Right atrium auricular region (tissue), 2 donors: ENCODE measurements at regions not wholly inside any gene's neighbourhood (a gene's known extent, or its start where the extent isn't known, plus 50 kb on each side); places are given as distances from the start of the nearest gene placed in this dataset.

Experiments
- DNase-seq: peaks from one replicate; pipeline ENCODE4 v3.0.0-alpha.2; 2019; ENCODE audit warnings: low spot score
- H3K27ac ChIP-seq, 2 donors: fragments of 200-600 bp; sonication (generic); 1 replicate in 1 of 2; 2 replicates in 1 of 2; pipeline ENCODE4 v1.5.1; 2016 to 2019
- H3K27me3 ChIP-seq, 2 donors: fragments of 200-600 bp; sonication (generic); one replicate each; pipeline versions ENCODE4 v1.5.1 to v1.6.0; 2017 to 2019
- H3K36me3 ChIP-seq: fragments of 200-600 bp; sonication (generic); one replicate; pipeline ENCODE4 v1.5.1; 2016
- H3K4me1 ChIP-seq, 2 donors: fragments of 200-600 bp; sonication (generic); one replicate each; pipeline versions ENCODE4 v1.5.1 to v1.6.0; 2017 to 2019
- H3K4me3 ChIP-seq, 2 donors: fragments of 200-600 bp; sonication (generic); 1 replicate in 1 of 2; 2 replicates in 1 of 2; pipeline ENCODE4 v1.5.1; 2017 to 2019; ENCODE audit warnings: mild to moderate bottlenecking in 1 of 2, moderate library complexity in 1 of 2
- H3K9me3 ChIP-seq, 2 donors: fragments of 200-600 bp; sonication (generic); one replicate each; pipeline ENCODE4 v1.5.1; 2019
- TF ChIP-seq, protein P1 (sequence below), 2 donors: fragments of 200-600 bp; sonication (generic); IDR thresholded peaks; one replicate each; pipeline ENCODE4 v1.5.1; 2019; ENCODE audit warnings: antibody characterized with exemption in 2 of 2

DNA sequence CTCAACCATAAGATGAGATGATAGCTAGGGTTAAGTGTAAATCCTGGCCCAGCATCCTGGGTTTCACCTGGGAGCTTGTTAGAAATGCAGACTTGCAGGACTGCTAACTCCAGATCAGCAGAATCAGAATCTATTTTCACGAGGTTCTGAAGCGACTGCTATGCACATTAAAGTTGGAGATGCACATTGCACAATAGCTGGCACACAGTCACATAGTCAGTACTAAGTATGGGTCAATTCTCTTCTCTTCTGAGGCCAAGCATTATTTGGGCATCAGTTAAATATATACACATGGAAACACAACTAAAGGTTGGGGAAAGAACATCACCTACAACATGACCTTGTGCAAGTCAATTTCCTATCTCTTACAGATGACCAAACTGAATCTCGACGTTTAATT is 155.1 kb upstream of the FGF13 start:
- H3K4me3 ChIP-seq: no peak overlapping the region
- no peaks in the 10 kb centered on the region for H3K27me3 ChIP-seq
- no peaks in the 10 kb centered on the region for H3K9me3 ChIP-seq
- H3K4me1 ChIP-seq: no peaks in the 10 kb centered on the region
- TF ChIP-seq, protein P1, sequence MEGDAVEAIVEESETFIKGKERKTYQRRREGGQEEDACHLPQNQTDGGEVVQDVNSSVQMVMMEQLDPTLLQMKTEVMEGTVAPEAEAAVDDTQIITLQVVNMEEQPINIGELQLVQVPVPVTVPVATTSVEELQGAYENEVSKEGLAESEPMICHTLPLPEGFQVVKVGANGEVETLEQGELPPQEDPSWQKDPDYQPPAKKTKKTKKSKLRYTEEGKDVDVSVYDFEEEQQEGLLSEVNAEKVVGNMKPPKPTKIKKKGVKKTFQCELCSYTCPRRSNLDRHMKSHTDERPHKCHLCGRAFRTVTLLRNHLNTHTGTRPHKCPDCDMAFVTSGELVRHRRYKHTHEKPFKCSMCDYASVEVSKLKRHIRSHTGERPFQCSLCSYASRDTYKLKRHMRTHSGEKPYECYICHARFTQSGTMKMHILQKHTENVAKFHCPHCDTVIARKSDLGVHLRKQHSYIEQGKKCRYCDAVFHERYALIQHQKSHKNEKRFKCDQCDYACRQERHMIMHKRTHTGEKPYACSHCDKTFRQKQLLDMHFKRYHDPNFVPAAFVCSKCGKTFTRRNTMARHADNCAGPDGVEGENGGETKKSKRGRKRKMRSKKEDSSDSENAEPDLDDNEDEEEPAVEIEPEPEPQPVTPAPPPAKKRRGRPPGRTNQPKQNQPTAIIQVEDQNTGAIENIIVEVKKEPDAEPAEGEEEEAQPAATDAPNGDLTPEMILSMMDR (IDR thresholded peaks at IDR 0.05): no peak
- DNase-seq: no peak
- H3K36me3 ChIP-seq: no peaks in the 10 kb centered on the region
- no peak overlapping the region for H3K27ac ChIP-seq

GRCh38 chrX:138865093-138865649 is 153.7 kb upstream of the FGF13 start:
- Histone ChIP-seq H3K36me3 (no peaks in the 10 kb centered on the region), H3K4me1 (no peaks in the 10 kb centered on the region), H3K4me3 (no peak overlapping the region), H3K27me3 (no peaks in the 10 kb centered on the region), H3K27ac (no peak overlapping the region), H3K9me3 (no peaks in the 10 kb centered on the region)
- TF ChIP-seq, protein P1 (IDR thresholded peaks at IDR 0.05): no peak
- DNase-seq: no peak

DNA sequence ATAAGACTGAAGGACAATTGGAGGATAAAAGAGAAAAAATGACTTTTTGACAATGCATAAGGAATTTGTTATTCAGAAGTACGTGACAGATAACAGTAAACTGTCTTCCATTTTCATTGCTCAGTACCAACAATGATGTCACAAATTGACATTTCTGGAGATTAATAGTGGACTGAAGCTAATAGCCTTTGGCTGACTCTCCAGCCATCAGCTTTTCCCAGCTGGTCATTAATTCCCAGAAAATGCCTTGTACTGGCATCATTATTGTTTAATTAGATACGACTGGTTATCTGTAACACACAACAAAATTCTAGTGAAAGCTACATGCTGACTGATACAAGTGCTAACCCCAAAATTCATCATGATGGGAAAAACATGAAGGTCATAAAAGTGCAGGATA is 147.9 kb upstream of the FGF13 start:
- H3K4me1 ChIP-seq: no peaks in the 10 kb centered on the region
- no peak for DNase-seq
- H3K27ac ChIP-seq: no peak overlapping the region

GRCh38 chrX:138858951-138859350 is 147.4 kb upstream of the FGF13 start:
- H3K4me3 ChIP-seq: no peak overlapping the region
- TF ChIP-seq, protein P1 (IDR thresholded peaks at IDR 0.05): no peak

More for the DNA sequence above, 147.9 kb upstream of the FGF13 start:
- TF ChIP-seq, protein P1 (IDR thresholded peaks at IDR 0.05): no peak
- Histone ChIP-seq H3K36me3 (no peaks in the 10 kb centered on the region), H3K27me3 (no peaks in the 10 kb centered on the region), H3K9me3 (no peaks in the 10 kb centered on the region), H3K4me3 (no peak overlapping the region)

GRCh38 chrX:138858438-138858837 is 146.9 kb upstream of the FGF13 start:
- no peak overlapping the region for H3K27ac ChIP-seq
- H3K9me3 ChIP-seq: no peaks in the 10 kb centered on the region
- no peaks in the 10 kb centered on the region for H3K36me3 ChIP-seq
- no peak for DNase-seq
- no peaks in the 10 kb centered on the region for H3K27me3 ChIP-seq
- TF ChIP-seq, protein P1 (IDR thresholded peaks at IDR 0.05): no peak
- no peaks in the 10 kb centered on the region for H3K4me1 ChIP-seq
- no peak overlapping the region for H3K4me3 ChIP-seq

More at GRCh38 chrX:138858951-138859350, 147.4 kb upstream of the FGF13 start:
- Histone ChIP-seq H3K27ac (no peak overlapping the region), H3K9me3 (no peaks in the 10 kb centered on the region), H3K4me1 (no peaks in the 10 kb centered on the region), H3K36me3 (no peaks in the 10 kb centered on the region), H3K27me3 (no peaks in the 10 kb centered on the region)
- DNase-seq: no peak
